ENCODE measurements at regions not wholly inside any gene's neighbourhood (a gene's known extent, or its start where the extent isn't known, plus 50 kb on each side); places are given as distances from the start of the nearest gene placed in this dataset.
"Not testable (repeated sequence)": the region's sequence is repeated elsewhere in the genome, so short reads cannot be mapped to it uniquely, and the experiment has no call there.

DNA sequence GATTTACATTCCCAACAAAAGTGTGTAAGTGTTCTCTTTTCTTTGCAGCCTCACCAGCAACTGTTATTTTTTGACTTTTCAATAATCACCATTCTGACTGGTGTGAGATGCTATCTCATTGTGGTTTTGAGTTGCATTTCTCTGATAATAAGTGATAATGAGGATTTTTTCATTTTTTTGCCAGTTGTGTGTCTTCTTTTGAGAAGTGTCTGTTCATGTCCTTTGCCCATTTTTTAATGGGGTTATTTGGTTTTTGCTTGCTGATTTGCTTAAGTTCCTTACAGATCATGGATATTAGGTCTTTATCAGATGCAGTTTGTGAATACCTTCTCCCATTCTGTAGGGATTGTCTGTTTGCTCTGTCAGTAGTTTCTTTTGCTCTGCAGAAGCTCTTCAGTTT is 107.7 kb downstream of the EHF start:
- TF ChIP-seq, protein P1, sequence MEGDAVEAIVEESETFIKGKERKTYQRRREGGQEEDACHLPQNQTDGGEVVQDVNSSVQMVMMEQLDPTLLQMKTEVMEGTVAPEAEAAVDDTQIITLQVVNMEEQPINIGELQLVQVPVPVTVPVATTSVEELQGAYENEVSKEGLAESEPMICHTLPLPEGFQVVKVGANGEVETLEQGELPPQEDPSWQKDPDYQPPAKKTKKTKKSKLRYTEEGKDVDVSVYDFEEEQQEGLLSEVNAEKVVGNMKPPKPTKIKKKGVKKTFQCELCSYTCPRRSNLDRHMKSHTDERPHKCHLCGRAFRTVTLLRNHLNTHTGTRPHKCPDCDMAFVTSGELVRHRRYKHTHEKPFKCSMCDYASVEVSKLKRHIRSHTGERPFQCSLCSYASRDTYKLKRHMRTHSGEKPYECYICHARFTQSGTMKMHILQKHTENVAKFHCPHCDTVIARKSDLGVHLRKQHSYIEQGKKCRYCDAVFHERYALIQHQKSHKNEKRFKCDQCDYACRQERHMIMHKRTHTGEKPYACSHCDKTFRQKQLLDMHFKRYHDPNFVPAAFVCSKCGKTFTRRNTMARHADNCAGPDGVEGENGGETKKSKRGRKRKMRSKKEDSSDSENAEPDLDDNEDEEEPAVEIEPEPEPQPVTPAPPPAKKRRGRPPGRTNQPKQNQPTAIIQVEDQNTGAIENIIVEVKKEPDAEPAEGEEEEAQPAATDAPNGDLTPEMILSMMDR (IDR thresholded peaks at IDR 0.05; ENCODE audit: insufficient read depth, missing control alignments) = no peak
- no peak for DNase-seq (ENCODE audit: insufficient read length, low spot score)
- FAIRE-seq = no peak

DNA sequence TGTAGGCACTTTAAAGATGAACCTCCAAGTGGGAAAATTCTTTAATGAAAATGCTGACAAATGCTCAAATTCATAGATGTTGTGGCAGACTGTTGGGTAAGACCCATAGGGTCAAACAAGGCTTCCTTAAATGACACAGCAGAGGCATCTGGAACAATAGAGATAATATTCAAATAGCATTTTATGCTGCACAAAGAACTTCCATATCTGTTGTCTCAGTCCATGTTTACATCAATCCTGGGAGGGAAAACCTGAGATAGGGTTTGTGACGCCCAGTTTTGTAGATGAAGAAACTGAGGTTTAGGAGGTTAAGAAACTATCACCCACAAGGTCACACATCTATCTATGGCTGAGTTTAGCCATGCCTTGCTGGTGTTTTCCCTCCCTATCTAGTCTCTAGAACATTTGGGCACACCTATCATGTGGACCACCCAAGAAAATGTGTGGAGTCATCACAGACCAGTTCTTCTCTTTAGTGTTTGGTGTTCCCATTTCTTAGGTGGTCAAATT is 106.4 kb downstream of the EHF start:
- FAIRE-seq = no peak
- TF ChIP-seq, protein P1 (IDR thresholded peaks at IDR 0.05; ENCODE audit: insufficient read depth, missing control alignments) = no peak
- DNase-seq (ENCODE audit: insufficient read length, low spot score) = no peak

DNA sequence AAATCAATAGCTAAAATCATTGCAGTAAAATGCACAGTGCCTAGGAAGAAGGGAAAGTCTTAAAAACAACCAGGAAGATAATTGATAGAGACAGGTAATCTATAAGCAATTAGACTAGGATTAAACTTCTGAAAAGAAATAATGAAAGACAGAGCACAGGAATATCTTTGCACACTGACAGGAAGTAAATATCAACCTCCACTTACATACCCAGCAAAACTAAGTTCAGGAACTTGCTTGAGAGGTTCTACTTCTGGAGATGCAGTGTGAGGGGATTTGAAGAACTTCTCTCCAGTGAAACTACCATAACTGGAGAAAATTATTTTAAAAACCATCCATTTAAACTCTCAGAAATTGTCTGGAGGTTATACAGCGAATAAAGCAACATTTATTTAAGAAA is 104.1 kb downstream of the EHF start:
- TF ChIP-seq, protein P1 (IDR thresholded peaks at IDR 0.05; ENCODE audit: insufficient read depth, missing control alignments) = no peak
- DNase-seq (ENCODE audit: insufficient read length, low spot score) = no peak
- no peak for FAIRE-seq

DNA sequence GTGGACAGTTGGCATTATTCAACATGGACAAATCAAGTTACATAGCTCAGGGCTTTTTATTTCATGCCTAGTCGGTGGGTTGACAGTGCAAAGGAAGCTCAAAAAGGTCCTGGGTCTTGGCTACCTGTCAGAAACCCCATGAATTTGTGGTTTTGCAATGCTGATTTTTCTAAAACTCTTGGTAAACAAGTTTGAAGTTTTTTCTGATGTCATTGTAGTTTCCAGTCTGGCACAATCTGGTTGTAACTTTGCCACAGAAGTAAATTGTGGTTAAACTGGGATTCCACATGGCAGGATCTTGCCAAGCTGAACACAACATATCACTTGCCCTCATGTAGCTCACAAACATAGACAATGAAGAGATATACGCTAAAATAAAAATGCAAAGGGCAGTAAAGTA is 100.8 kb downstream of the EHF start:
- FAIRE-seq (no peak), DNase-seq (ENCODE audit: insufficient read length, low spot score) (no peak)
- TF ChIP-seq, protein P1 (IDR thresholded peaks at IDR 0.05; ENCODE audit: insufficient read depth, missing control alignments) = no peak

DNA sequence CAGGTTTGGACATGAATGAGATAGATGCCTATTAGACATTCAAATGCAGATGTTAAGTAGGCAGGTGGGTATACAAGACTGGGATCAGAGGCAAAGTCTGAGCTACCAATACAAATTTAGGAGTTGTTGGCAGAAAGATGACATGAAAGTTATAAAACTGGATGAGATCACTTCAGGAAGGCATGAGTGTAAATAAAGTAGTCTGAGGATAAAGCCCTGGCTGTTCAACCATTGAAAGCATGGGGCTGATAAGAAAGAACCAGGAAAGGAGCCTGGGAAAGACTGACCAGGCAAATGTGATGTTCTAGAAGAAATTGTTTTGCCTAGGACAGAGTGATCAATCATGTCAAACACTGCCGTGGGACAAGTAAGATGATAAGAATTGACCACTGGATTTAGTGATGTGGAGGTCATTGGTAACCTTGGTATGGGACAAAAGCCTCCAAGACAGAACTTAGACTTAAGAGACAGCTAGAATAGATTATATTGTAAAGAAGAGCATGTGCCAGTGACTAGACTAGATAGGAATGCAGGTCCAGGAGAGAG is 98.5 kb downstream of the EHF start:
- TF ChIP-seq, protein P1 (IDR thresholded peaks at IDR 0.05; ENCODE audit: insufficient read depth, missing control alignments) = no peak
- FAIRE-seq = no peak
- no peak for DNase-seq (ENCODE audit: insufficient read length, low spot score)

DNA sequence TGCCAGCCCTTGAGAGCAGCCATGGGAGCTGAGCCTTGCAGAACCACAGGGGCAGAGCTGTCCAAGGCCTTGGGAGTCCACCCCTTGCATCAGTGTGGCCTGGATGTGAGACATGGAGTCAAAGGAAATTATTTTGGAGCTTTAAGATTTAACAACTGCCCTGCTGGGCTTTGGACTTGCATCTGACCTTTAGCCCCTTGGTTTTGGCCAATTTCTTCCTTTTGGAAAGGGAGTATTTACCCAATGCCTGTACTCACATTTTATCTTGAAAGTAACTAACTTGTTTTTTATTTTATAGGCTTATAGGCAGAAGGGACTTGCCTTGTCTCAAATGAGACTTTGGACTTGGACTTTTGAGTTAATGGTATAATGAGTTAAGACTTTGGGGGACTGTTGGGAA is 92.7 kb downstream of the EHF start:
- not testable (repeated sequence) for FAIRE-seq; DNase-seq (ENCODE audit: insufficient read length, low spot score)

All from D721Med (cell line).